ENCODE measurements at regions not wholly inside any gene's neighbourhood (a gene's known extent, or its start where the extent isn't known, plus 50 kb on each side); places are given as distances from the start of the nearest gene placed in this dataset.
"Not testable (repeated sequence)": the region's sequence is repeated elsewhere in the genome, so short reads cannot be mapped to it uniquely, and the experiment has no call there.

DNA sequence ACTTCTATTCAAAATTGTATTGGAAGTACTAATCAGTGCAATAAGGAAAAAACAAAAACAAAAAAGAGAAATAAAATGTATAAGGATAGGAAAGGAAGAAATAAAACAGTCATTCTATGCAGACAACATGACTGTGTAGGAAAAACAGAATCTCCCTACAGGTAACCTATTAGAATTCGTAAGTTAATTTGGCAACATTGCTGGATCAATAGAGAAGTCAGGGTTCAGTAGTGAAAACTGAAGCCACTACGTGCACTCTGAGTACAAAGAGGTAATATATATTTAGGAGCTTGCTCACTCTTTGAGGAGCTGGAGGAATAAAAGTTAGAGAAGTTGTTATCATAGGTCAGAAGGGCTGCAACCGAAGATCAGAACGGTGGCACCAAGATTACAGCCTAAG is 84.0 kb upstream of the BMAL1 start:
- Histone ChIP-seq H3K4me2 (ENCODE audit: low read depth, low read length) (no peak overlapping the region), H3K14ac (replicated peaks; ENCODE audit: low read depth, low read length) (no peak overlapping the region), H3K9me3 (ENCODE audit: control insufficient read depth, insufficient read depth, low read length) (peaks cover 12% of the 10 kb centered on the region), H2AK5ac (ENCODE audit: low read depth, low read length) (no peak overlapping the region), H4K8ac (ENCODE audit: low read depth in 2 of 2, low read length in 2 of 2) (no peak overlapping the region), H2BK15ac (ENCODE audit: low read depth, low read length) (no peak overlapping the region), H3K23ac (ENCODE audit: low read depth, low read length) (no peak overlapping the region), H4K20me1 (ENCODE audit: insufficient read depth, low read length) (no peaks in the 10 kb centered on the region), H3K4me3 (ENCODE audit: insufficient read depth, low read depth, low read length) (no peak overlapping the region), H4K91ac (ENCODE audit: insufficient read depth, low read depth, low read length) (no peak overlapping the region), H2BK20ac (ENCODE audit: low read depth, low read length) (no peak overlapping the region), H3K4ac (ENCODE audit: low read depth, low read length) (no peak overlapping the region), H4K5ac (ENCODE audit: low read depth, low read length) (no peak overlapping the region), H3K27me3 (ENCODE audit: control insufficient read depth, insufficient read depth, low read length) (peaks cover 1% of the 10 kb centered on the region; the same call in 1 of the 2 replicates), H2AFZ (replicated peaks; ENCODE audit: low read length, poor library complexity) (no peak overlapping the region), H3K79me1 (ENCODE audit: low read depth in 1 of 2, low read length in 2 of 2) (no peaks in the 10 kb centered on the region), H3K18ac (ENCODE audit: low read depth, low read length) (no peak overlapping the region), H3K56ac (ENCODE audit: extremely low read depth, insufficient read depth, low read length) (no peak overlapping the region), H3K9ac (ENCODE audit: low read depth, low read length) (no peak overlapping the region), H3K4me1 (ENCODE audit: control insufficient read depth, insufficient read depth, low read length) (no peaks in the 10 kb centered on the region), H2BK120ac (ENCODE audit: low read depth, low read length) (no peak overlapping the region), H2BK5ac (ENCODE audit: low read depth, low read length, poor library complexity, severe bottlenecking) (no peak overlapping the region), H3K36me3 (ENCODE audit: control insufficient read depth, insufficient read depth, low read length) (no peaks in the 10 kb centered on the region), H2AK9ac (replicated peaks; ENCODE audit: low read depth, low read length, poor library complexity) (no peak overlapping the region), H3K27ac (ENCODE audit: insufficient read depth, low read length) (no peak overlapping the region), H3K9me1 (ENCODE audit: insufficient read depth, low read length) (no peaks in the 10 kb centered on the region)
- in situ Hi-C loops (cut with MboI; ENCODE audit: low sequenced_read_pairs) = no loop called here
- CTCF ChIA-PET = no interaction called here
- DNase-seq = no peak
- WGBS, 2 experiments (ENCODE audit: extremely low coverage in 2 of 2, insufficient read length in 1 of 2) = 83% methylated on average over 2 of the region's 4 CpGs; no CpG with 5 or more reads in 1 of the 2 experiments
- no peak for TF ChIP-seq RAD21 (IDR thresholded peaks at IDR 0.05; ENCODE audit: low read length)
- no TSS peak for BruUV-seq (replicated peaks)
- POLR2A ChIA-PET (ENCODE audit: unreplicated experiment) = no interaction called here
- ATAC-seq (ENCODE audit: low read depth) = no peak
- dilution Hi-C loops (cut with HindIII; ENCODE audit: low sequenced_read_pairs, unreplicated experiment) = no loop called here
- intact Hi-C loops (cut with micrococcal nuclease) = no loop called here

DNA sequence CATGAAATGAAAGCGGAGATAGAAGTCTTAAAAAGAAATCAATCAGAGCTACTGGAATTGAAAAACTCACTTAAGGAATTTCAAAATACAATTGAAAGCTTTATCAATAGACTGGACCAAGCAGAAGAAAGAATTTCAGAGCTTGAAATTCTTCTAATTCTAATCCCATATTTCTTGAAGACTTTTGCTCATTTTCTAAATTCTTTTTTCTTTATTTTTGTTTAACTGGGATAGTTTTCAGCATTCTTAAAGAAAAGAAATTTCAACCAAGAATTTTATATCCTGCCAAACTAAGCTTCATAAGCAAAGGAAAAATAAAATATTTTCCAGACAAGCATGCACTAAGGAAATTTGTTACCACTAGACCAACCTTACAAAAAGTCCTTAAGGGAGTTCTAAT is 80.2 kb upstream of the BMAL1 start:
- H2AFZ ChIP-seq (replicated peaks; ENCODE audit: low read length, poor library complexity); DNase-seq; H3K4ac ChIP-seq (ENCODE audit: low read depth, low read length); H4K91ac ChIP-seq (ENCODE audit: insufficient read depth, low read depth, low read length); POLR2A ChIA-PET (ENCODE audit: unreplicated experiment); H3K14ac ChIP-seq (replicated peaks; ENCODE audit: low read depth, low read length); H2AK5ac ChIP-seq (ENCODE audit: low read depth, low read length); H3K4me1 ChIP-seq (ENCODE audit: control insufficient read depth, insufficient read depth, low read length); H3K27ac ChIP-seq (ENCODE audit: insufficient read depth, low read length); H3K9ac ChIP-seq (ENCODE audit: low read depth, low read length); H2BK5ac ChIP-seq (ENCODE audit: low read depth, low read length, poor library complexity, severe bottlenecking); intact Hi-C loops (cut with micrococcal nuclease); H4K5ac ChIP-seq (ENCODE audit: low read depth, low read length); H3K4me3 ChIP-seq (ENCODE audit: insufficient read depth, low read depth, low read length); H2BK15ac ChIP-seq (ENCODE audit: low read depth, low read length); in situ Hi-C loops (cut with MboI; ENCODE audit: low sequenced_read_pairs); H2BK120ac ChIP-seq (ENCODE audit: low read depth, low read length); dilution Hi-C loops (cut with HindIII; ENCODE audit: low sequenced_read_pairs, unreplicated experiment); H2BK20ac ChIP-seq (ENCODE audit: low read depth, low read length); H3K79me1 ChIP-seq (ENCODE audit: low read depth in 1 of 2, low read length in 2 of 2); CTCF ChIA-PET; H3K18ac ChIP-seq (ENCODE audit: low read depth, low read length); H3K27me3 ChIP-seq (ENCODE audit: control insufficient read depth, insufficient read depth, low read length); ATAC-seq (ENCODE audit: low read depth); H3K56ac ChIP-seq (ENCODE audit: extremely low read depth, insufficient read depth, low read length); H3K9me1 ChIP-seq (ENCODE audit: insufficient read depth, low read length); H3K23ac ChIP-seq (ENCODE audit: low read depth, low read length); BruUV-seq (replicated peaks); H3K36me3 ChIP-seq (ENCODE audit: control insufficient read depth, insufficient read depth, low read length); H3K4me2 ChIP-seq (ENCODE audit: low read depth, low read length); H4K8ac ChIP-seq (ENCODE audit: low read depth in 2 of 2, low read length in 2 of 2); H3K9me3 ChIP-seq (ENCODE audit: control insufficient read depth, insufficient read depth, low read length); H4K20me1 ChIP-seq (ENCODE audit: insufficient read depth, low read length); H2AK9ac ChIP-seq (replicated peaks; ENCODE audit: low read depth, low read length, poor library complexity): not testable (repeated sequence)
- WGBS, 2 experiments (ENCODE audit: extremely low coverage in 2 of 2, insufficient read length in 1 of 2) = no CpG with 5 or more reads among the region's 1 CpG

Measured in IMR-90 (cell line).